DND-41 (cell line): ENCODE measurements at regions not wholly inside any gene's neighbourhood (a gene's known extent, or its start where the extent isn't known, plus 50 kb on each side); places are given as distances from the start of the nearest gene placed in this dataset.

ENCODE experiments used
- EZH2 ChIP-seq: IDR thresholded peaks from 3 replicates; pipeline ENCODE4 v1.6.1; 2012; ENCODE audit warnings: borderline replicate concordance, low read depth, mild to moderate bottlenecking, moderate library complexity, low read length, inconsistent platforms; ENCODE audit not compliant: severe bottlenecking
- TF ChIP-seq, protein P1 (sequence below): IDR thresholded peaks from 2 replicates; pipeline ENCODE4 v1.5.1; 2012; ENCODE audit warnings: borderline replicate concordance, low read length, moderate library complexity, mild to moderate bottlenecking; ENCODE audit not compliant: poor library complexity, severe bottlenecking; ENCODE audit errors: extremely low read depth

DNA sequence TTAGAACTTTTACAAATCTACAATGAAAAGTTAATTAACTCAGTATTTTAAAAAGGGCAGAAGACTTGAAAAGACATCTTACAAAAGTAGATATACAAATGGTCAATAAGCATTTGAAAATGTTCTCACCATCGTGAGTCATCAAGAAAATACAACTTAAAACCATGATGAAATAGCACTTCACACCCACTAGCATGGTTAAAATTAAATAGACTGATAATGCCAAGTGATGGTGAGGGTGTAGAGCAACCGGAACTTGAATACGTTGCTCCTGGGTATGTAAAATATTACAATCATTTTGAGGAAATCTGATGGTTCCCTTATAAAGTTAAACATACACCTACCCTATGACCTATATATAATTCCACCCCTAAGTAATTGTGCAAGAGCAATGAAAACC, 319.8 kb upstream of the UMPS start:
- TF ChIP-seq, protein P1, sequence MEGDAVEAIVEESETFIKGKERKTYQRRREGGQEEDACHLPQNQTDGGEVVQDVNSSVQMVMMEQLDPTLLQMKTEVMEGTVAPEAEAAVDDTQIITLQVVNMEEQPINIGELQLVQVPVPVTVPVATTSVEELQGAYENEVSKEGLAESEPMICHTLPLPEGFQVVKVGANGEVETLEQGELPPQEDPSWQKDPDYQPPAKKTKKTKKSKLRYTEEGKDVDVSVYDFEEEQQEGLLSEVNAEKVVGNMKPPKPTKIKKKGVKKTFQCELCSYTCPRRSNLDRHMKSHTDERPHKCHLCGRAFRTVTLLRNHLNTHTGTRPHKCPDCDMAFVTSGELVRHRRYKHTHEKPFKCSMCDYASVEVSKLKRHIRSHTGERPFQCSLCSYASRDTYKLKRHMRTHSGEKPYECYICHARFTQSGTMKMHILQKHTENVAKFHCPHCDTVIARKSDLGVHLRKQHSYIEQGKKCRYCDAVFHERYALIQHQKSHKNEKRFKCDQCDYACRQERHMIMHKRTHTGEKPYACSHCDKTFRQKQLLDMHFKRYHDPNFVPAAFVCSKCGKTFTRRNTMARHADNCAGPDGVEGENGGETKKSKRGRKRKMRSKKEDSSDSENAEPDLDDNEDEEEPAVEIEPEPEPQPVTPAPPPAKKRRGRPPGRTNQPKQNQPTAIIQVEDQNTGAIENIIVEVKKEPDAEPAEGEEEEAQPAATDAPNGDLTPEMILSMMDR = no peak
- TF ChIP-seq EZH2 = no peak
